NCI-H345 treated with DMSO at 0.1 percent for 48 hours (cell line): ENCODE measurements at regions not wholly inside any gene's neighbourhood (a gene's known extent, or its start where the extent isn't known, plus 50 kb on each side); places are given as distances from the start of the nearest gene placed in this dataset.

ENCODE experiments used
- DNase-seq: peaks from one replicate; lab custom pipeline; 2025; ENCODE audit not compliant: unreplicated experiment; lab: John Stamatoyannopoulos, UW

DNA sequence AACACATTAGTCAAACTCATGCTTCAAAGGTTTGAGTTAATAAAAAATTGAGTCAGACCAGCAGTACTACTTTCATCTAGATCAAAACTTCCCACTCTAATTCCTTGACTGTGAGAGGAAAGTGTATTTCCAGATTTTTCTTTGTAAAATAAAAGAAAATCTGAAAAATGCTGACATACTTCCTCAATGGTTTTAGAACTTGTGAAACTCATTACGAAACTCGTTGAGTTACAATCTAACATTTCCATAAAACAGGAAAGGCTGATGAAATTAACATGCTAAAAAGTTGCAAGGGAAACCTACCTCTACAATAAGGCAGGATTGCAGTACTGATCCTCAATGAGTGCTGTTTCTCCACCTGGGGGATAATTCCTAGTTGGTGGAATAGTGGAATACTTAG lies 217.8 kb upstream of the HCCS start:
- no peak for DNase-seq

DNA sequence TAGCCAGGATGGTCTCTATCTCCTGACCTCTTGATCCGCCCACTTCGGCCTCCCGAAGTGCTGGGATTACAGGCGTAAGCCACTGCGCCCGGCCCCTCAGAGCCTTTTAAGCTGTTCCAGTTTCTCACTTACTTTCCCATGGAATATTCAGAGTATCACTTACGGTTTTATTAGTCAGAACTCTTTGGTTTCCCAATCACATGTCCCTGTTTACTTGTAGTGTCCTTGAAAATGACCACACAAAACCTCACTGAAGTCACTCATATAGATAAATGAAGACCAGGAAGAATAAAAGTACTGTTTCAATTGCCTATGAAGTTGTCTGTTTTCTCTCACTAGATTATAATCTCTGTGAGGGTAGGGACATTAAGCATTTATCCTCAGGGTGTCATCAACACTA lies 217.2 kb upstream of the HCCS start:
- no peak for DNase-seq

DNA sequence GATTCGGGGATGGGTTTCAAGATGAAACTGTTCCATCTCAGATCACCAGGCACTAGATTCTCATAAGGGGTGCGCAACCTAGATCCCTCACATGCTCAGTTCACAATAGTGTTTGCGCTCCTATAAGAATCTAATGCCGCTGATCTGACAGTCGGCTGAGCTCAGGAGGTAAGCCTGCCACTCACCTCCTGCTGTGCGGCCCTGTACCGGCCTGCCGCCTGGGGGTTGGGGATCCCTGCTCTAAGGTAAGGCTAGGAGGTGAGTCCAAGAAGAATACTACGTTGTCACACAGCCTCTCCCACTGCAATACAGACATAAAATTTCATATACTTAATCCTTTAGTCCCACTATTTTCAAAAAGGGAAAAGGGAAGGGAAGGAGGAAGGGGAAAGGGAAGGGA lies 213.4 kb upstream of the HCCS start:
- no peak for DNase-seq

DNA sequence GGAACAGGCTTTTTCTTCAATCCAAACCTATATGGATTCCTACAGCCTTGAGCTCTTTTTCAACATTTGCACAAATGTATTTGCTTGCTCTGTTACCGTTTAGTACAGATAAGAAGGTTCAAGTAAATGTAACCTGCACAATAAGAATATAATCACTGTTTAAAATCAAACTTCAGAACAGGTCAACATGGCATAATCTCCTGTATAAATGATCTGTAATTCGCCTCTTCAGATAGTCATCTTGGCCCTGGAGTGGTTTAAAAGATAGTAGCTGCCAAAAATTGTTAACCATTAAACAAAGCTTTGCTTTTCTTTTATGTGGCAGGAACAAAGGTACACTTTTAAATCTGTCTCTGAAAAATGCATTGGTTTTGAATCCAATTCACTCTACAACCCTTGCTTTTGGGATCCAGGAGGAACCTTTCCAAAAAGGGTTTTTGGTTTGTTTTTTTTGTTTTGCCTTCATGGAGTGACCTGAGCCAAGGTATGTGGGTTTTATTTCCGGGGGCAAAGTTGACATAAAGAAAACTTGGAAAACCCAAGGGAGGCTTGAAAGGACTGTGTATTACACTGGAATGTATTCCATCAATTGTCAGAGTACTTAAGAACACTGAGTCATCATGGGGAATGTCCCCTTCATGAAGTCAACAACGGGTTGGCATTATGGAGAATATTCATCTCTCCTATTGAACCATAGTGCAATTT lies 210.4 kb upstream of the HCCS start:
- DNase-seq, result no peak

DNA sequence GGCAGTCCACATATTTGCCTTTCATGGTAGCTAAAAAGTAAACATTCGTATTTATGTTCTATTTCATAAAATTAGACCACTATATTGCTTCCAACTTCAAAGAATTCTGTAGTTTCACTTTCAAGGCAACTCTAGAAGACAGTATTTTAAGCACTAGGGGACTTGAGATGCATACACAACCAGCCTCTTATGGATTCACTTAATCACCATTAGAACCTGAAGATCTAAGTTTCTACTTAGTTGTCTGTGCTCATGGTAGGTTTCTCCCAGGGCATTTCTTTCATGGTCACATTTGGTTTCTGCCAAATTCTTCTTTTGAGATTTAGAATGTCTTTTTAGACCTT lies 209.9 kb upstream of the HCCS start:
- no peak for DNase-seq

DNA sequence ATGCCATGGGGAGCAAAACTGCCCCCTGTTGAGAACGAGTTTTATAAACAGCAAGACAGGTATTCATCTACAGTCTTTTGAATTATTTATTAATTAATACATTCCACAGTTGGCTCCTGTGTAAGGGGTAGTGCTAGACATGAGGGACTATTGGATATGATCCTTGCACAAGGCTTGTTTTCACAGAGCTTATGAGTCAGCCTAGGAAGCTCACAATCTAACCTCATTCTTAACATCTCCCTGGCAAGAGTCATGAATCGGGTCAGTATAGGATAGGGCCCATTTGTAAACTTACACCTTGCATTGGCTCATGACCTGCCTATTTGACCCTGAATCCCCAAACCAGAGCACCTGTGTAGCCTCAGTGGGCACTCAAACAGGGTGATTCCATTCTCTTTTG lies 209.1 kb upstream of the HCCS start:
- DNase-seq, result no peak

DNA sequence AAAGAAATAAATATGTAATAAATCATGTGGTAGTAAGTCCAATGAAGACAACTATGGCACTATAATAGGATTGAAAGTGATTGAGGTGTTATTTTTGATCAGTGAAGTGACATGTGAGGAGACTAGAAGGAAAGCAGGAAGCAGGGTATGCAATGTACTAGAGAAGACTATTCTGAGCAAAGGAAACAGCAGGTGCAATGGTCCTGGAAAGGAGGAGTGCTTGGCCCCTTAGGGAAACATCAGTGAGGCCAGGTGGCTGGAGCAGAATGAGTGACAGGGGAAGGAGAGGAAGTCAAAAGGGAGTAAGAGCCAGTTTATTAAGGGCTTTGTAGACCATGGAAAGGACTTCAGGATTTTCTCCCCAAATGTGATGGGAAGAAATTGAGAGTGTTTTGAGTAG lies 207.6 kb upstream of the HCCS start:
- DNase-seq, result no peak

DNA sequence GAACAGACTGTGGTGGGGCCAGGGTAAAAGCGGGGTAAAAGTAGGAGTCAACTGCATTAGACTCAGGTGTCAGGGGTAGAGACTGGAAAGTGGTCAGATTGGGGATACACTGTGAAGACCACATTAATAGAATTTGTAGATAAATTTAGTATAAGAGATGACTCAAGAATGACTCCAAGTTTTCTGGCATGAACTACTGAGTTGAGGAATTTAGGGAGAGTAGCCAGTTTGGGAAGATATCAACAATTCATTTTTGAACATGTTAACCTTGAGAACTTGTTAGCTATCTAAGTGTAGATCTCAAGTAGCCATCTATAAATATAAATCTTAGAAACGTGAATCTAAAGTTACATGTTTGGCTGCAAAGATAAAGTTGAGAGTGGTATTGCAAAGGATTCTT lies 206.9 kb upstream of the HCCS start:
- no peak for DNase-seq

DNA sequence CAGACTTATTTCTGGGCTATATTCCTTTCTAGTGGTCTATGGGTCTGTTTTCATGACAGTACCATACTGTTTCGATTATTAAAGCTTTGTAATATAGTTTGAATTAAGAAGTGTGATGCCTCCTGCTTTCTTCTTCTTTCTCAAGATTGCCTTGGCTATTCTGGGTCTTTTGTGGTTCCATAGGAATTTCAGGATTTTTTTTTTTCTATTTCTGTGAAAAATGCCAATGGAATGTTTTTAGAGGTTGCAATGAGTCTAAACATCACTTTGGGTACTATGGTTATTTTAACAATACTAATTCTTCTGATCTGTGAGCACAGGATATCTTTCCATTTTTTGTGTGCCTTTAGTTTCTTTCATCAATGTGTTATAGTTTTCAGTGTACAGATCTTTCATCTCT lies 204.3 kb upstream of the HCCS start:
- DNase-seq, result no peak

DNA sequence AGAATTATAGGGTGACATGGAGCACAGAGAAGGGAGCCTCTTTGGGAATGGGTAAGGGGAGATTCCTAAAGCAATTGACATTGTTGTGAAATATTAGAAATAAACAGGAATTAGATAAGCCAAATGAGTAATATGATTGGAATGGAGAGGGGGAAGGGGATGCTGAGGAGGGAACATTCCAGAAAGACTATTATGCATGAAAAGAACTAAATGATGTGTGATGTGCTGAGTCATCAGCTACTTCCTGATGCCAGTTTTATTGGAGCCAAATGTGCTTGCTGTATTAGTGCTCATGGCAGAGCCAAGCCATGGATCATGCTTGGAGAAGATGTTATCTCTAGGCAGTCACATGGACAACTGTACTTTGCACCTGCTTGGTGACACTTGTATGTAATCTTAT lies 189.0 kb upstream of the HCCS start:
- DNase-seq, result no peak

DNA sequence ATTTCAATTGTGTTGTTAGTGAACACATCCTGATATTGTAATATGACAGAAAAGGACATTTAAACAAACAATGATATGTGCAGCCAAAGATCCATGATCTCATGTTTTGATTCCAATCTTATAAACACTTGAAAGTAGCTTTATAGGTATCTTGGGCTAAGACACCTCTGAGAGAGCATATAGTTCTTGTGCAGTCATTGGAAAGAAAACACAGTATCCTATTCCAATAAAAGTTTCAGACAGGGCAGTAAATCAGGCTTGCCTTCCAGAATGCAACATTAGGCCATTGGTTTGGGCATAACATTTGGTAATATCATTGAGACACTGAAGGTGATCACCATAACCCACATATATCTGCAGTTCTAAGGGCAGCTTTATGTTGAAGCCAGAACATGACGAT lies 188.3 kb upstream of the HCCS start:
- DNase-seq, result no peak

DNA sequence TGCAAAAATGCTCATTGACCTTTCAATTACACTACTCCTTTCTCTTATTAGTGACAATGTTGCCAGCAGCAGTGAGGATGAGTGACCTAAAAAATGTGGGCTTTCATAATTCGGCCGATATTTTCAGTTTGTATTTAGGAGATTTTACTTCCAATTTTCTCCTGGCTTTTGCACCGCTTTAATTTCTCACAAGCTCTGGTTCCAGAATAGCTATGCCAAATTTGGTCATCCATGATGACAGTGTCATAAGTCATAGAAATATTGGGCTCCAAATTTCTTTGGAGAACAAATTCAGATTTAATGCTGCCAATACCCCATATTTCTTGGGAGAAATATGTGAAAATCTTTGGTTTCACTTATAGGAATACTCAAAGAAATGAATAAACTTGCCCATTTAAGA lies 187.7 kb upstream of the HCCS start:
- no peak for DNase-seq

DNA sequence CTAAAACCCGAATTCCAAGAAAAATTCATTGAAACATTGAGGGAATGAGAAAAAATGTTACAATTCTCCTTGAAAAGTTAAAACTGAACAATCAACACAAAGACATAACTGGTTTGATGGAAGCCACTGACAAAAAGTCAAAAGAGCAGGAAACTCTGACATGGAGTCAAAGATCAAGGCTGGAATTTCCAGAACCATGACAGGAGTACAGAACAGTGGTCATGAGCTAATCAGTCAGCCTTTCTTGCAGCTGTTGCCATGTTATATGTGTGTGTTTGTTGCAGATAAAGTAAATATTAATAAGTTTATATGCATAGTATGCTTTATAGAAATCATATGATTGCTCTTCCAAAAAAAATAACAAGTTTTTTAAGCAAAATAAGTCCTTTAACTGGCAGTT lies 184.7 kb upstream of the HCCS start:
- DNase-seq, result no peak

DNA sequence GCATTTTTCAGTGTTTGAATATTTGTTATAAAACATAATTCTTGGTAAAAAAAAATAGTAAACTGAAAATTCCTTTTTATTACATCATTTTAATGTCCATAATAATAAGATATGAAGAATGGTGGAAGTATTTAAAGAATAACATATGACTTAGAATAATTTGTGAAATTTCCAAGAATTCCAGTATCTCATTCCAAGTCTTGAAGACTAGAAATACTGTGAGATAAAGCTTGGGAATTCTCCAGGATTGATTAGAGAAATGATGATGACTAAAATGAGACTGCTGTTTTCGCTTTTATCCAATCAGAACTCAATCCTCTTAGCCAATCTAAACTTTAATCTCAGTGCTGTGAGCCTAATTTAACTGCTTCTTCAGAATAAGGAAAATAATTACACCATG lies 184.2 kb upstream of the HCCS start:
- DNase-seq, result no peak

DNA sequence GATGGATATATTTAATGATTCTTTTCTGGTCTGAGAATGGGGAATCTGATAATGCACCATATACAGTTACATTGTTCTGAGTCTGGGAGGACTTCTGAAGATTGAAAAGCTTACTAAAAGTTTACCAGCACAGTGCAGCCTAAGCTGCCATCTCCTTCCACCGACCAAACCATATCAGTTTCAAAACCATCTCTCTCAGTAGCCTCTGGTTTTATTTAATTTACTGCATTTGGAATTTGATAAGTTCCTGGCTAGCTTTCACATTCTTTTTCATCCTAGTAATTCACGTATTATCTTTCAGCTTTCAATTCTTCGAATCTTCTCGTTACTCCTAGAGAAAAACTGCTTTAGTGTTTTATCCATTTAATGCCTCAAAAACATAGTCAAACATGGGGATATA lies 181.4 kb upstream of the HCCS start:
- DNase-seq, result no peak

DNA sequence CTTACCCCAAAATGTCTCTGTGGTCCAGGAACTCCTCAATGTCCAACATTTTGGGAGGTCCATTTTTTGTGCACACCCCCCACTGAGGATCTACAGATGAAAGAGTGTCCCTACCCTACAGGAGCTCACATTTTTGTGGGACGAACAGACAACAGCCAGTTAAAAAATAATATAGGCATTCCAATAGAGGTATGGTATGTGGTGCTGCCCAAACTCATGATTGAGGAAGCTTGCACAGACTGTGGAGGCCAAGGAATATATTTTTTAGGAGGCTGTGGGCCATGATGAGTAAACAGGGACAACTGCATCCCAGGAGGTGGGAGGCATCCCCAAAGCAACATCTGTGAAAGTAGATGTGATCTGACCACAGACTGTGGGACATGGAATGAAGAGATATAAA lies 181.0 kb upstream of the HCCS start:
- no peak for DNase-seq

DNA sequence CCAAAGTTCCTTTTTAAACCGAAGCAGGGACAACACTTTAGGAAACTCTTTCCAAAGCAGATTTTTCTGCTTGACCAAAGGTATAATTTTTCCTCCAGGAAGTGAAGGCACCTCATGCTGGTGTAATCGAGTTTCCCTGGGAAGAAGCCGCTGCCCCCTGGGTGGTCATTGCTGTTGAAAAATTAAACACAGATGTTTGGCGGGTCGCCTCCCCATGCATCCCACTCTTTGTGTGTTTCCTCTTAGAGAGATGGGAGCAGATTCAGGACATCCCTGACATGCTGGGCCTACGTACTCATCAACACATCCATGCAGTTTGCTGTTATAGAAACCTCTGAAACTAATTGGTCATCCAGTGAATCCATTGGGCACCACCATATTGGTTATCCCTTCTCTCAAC lies 179.2 kb upstream of the HCCS start:
- no peak for DNase-seq

DNA sequence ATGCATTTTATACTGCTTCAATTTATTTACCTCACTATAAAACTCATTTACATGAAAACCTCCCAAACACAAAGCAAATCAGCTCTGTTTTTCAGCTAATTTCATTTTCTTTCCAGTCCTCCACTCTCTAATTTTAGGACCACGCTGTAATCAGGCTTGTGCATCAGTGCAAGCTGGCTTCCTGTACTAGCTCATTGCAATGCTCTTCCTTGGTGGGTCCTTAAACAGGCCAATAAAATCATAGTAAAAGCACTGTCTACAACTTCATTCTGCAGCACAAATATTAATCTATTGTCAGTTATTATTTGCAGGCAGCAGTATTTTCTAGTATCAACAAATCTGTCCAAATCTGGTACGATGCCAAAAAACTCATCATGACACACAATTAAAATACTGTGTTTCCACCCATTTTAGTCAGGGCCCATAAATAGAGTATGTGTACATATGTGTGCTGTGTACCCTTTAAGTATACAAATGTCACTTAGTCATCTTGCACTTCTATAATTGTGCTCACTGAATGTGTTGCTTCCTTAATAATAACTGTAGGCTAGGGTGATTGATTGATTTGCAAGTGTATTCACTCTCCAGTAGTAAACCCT lies 178.2 kb upstream of the HCCS start:
- DNase-seq, result no peak

DNA sequence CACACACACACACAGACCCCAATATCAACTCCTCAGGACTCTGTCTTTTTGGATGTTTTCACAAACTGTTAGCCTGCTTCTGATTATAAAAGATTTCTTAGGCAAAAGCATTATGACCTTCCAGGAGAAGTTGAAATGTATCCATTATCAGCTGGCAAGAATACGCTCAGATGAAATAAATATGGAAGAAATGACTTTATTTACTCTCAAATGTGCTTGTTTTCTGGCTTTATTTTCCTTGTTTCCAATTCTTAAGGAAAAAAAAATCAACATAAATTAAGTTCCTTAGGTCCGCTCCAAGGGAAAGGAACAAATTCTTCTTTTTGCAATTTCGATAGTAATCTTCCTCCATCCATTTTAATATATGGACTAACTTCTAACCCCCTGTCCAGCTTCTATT lies 175.6 kb upstream of the HCCS start:
- DNase-seq, result no peak

DNA sequence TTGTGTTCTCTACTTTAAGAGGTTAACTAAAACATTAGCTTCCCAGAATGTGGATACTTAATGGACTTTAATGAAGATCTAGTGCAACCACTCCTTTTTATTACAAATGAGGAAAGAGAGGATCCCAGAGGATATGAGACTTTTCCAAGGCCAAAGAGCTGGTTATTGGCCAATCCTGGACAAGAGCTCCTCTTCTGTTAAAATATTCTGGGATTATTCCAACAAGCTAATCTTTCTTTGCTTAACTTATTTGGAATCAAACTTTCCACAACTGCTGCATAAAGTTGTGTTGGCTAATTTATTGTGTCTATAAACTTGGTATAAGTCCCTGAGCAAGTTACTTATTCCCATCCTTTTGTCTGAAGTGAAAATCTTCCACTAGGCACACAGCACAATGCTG lies 174.2 kb upstream of the HCCS start:
- DNase-seq, result no peak

DNA sequence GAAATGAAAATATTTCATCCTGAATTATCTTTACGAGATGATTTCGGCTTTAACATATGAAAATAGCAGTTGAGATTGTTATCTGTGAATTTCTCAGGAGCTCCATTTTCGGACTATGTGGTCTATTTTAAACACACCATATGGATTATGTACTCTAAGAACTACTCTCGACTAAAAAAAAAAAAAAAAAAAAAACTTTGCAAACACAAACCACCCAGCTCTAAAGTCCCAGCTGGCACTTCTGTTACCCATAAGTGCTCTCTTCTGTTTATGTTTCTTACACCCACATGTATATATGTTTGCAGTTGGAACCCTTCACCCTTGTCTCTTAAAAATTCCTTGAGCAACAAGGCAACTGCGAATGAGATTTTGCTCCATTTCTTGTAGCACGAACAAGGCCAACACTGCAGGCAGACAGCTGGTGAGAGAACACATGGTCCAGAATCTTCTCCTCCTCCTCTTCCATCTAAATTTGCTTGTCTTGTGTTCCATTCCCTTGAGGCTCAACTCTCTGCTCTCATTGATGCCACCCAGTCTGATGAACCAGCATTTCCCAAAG lies 172.7 kb upstream of the HCCS start:
- DNase-seq, result no peak

DNA sequence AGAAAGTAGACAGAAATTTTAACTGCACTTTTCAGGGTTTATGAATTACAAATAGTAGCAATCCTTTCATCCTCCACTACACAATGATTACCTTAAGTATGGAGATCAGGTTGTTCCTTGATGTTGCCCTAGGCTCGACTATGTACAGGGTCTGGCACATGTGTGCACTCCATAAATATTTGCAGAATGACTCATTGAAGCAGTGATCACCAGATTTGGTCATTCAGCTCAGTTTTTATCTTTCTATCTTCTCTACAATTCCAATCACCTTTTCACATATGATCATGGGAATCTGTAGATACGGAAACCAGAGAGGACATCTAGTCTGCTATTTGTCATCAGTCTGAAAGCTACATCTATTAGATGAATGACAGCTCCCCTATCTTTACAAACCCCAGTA lies 171.7 kb upstream of the HCCS start:
- DNase-seq, result no peak
